Brain microvascular endothelial cell (primary cell): ENCODE measurements at regions not wholly inside any gene's neighbourhood (a gene's known extent, or its start where the extent isn't known, plus 50 kb on each side); places are given as distances from the start of the nearest gene placed in this dataset.
"Not testable (repeated sequence)": the region's sequence is repeated elsewhere in the genome, so short reads cannot be mapped to it uniquely, and the experiment has no call there.

Experiments used
- DNase-seq: peaks from one replicate; pipeline ENCODE4 v3.0.0-alpha.2; 2020
- H3K27ac ChIP-seq: fragments of 250-450 bp; sonication (Bioruptor Pico); 2 replicates; pipeline ENCODE4 v1.5.1; 2020; ENCODE audit warnings: mild to moderate bottlenecking, moderate library complexity
- H3K27me3 ChIP-seq: fragments of 250-450 bp; sonication (Bioruptor Pico); replicated peaks from 2 replicates; pipeline ENCODE4 v1.5.1; 2020; ENCODE audit warnings: mild to moderate bottlenecking
- H3K36me3 ChIP-seq: fragments of 250-450 bp; sonication (Bioruptor Pico); replicated peaks from 2 replicates; pipeline ENCODE4 v1.5.1; 2020; ENCODE audit warnings: mild to moderate bottlenecking
- H3K4me3 ChIP-seq: 2 replicates; pipeline ENCODE4 v1.5.1; 2011; ENCODE audit warnings: low read depth, mild to moderate bottlenecking, control low read depth, low read length, moderate library complexity
- in situ Hi-C: cut with HindIII; loops from 2 replicates; pipeline ENCODE4 v1.10.0; 2017; ENCODE audit warnings: low sequenced_read_pairs, low pct_ligation_motif_present
- TF ChIP-seq, protein P1 (sequence below): IDR thresholded peaks from 2 replicates; pipeline ENCODE4 v1.5.1; 2011; ENCODE audit warnings: low read depth, mild to moderate bottlenecking, moderate library complexity, low read length, control low read depth, inconsistent platforms; ENCODE audit errors: missing control alignments

DNA sequence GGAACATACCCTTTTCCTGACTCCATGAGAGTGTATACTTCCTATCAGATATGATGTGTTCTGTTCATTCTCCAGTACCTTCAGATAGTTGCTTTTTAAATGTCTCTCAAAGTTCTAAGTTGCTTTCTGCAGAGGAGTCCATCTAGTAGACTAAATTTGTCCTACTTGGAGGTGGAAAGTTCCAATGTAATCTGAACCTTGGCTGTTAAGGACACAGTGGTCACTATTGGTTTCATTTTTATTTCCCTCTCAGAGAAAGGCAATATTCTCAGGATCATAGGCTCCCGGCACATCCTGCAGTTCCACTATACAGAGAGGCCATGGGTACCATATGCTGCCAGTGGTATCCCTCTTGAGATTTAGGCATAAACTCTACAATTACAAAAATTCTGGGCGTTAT is 634.6 kb downstream of the LRRC70 start:
- no peaks in the 10 kb centered on the region for H3K27me3 ChIP-seq
- TF ChIP-seq, protein P1, sequence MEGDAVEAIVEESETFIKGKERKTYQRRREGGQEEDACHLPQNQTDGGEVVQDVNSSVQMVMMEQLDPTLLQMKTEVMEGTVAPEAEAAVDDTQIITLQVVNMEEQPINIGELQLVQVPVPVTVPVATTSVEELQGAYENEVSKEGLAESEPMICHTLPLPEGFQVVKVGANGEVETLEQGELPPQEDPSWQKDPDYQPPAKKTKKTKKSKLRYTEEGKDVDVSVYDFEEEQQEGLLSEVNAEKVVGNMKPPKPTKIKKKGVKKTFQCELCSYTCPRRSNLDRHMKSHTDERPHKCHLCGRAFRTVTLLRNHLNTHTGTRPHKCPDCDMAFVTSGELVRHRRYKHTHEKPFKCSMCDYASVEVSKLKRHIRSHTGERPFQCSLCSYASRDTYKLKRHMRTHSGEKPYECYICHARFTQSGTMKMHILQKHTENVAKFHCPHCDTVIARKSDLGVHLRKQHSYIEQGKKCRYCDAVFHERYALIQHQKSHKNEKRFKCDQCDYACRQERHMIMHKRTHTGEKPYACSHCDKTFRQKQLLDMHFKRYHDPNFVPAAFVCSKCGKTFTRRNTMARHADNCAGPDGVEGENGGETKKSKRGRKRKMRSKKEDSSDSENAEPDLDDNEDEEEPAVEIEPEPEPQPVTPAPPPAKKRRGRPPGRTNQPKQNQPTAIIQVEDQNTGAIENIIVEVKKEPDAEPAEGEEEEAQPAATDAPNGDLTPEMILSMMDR, result no peak
- in situ Hi-C loops, result no loop called here
- no peak overlapping the region for H3K27ac ChIP-seq
- H3K4me3 ChIP-seq, result no peak overlapping the region
- no peak for DNase-seq
- no peaks in the 10 kb centered on the region for H3K36me3 ChIP-seq

DNA sequence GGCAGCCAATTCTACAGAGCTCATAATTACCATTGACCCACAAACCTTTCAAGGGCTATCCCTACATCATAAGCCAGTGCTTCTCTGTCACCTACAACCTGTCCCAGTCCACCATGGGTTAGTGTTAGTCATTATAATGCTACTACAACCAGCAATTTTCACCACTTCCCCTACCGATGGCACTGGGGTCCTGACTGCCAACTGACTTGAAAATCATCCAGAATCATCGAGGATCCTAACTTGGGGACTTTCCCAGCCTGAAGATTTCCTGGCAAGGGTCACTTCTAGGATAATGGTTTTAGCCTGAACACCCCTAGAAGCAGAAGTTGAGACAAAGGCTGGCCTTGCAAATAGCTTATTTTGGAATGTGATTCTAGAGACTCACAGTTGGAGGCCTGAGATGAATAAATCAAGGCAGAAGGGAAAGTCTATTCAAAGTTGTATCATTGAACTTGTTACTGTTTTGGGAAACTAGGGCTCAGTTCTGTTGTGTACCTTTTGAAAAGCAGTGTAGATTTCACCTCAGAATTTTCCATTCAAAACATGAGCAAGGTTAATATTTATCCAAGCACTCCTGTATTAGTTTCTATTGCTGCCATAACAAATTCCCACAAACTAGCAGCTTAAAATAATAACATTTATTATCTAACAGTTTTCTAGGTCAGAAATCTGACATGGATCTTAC is 633.0 kb downstream of the LRRC70 start:
- no peak for DNase-seq
- Histone ChIP-seq H3K27ac (no peak overlapping the region), H3K4me3 (no peak overlapping the region), H3K27me3 (no peaks in the 10 kb centered on the region), H3K36me3 (no peaks in the 10 kb centered on the region)
- TF ChIP-seq, protein P1, result no peak
- in situ Hi-C loops, result no loop called here

DNA sequence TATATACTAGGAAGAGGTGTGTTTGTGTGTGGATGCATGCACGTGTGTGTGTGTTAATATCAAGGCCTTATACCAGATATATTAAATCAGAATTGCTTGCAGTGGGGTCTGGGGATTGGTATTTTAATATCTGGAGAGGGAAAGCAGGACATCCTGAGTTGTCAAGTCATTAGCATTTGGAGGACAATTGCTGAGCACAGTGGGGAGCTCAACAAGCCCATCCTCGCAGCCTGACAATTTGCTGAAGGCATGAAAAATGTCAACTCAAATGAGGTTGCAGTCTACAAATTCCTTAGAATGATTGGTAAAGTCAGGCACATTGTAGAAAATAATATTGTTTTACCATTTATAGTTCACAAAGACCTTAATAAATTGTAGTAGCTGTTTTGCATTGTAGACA is 627.4 kb downstream of the LRRC70 start:
- DNase-seq, result no peak
- Histone ChIP-seq H3K4me3 (no peak overlapping the region), H3K27ac (no peak overlapping the region), H3K36me3 (no peaks in the 10 kb centered on the region), H3K27me3 (no peaks in the 10 kb centered on the region)
- in situ Hi-C loops, result no loop called here
- TF ChIP-seq, protein P1, result no peak

DNA sequence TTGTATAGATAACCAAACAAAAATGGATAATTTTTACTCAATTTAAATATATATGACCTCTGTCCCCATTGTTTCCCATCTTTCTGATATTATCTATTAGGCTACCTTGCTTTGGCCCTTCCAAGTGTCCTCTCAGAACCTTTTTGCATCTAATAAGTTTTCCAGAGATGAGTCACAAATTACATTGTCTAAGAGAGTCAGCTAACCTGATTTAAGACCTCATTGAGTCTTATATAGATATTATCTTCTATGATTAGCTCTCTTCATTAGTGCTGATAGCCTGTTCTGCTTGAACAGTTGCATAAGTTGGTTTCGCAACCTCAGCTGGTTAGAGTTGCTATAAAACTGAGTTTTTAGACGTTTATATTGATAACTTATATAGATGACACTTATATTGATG is 623.1 kb downstream of the LRRC70 start:
- Histone ChIP-seq H3K36me3 (no peaks in the 10 kb centered on the region), H3K4me3 (no peak overlapping the region), H3K27me3 (no peaks in the 10 kb centered on the region), H3K27ac (no peak overlapping the region)
- in situ Hi-C loops, result no loop called here
- TF ChIP-seq, protein P1, result no peak
- DNase-seq, result no peak

DNA sequence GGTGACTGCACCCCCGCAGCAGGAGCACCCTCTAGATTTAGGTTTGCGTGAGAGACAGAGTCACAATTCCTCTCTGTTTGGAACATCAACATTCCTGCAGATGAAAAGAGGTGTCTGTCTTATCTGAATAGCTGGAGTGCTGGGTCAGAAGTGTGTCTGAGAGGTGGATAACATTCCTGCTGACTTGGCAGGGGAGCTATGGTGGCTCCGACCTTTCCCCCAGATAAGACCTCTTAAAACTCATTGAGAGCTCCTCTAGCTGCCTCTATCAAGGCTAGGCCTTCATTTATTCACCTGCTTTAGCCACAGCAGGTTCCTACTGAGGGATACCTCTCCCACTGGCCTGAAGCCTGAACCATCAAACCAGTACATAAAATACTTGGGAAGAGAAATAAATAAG is 615.5 kb downstream of the LRRC70 start:
- Histone ChIP-seq H3K27me3 (no peaks in the 10 kb centered on the region), H3K36me3 (no peaks in the 10 kb centered on the region), H3K27ac (no peak overlapping the region), H3K4me3 (no peak overlapping the region)
- DNase-seq, result no peak
- TF ChIP-seq, protein P1, result no peak
- in situ Hi-C loops, result no loop called here

DNA sequence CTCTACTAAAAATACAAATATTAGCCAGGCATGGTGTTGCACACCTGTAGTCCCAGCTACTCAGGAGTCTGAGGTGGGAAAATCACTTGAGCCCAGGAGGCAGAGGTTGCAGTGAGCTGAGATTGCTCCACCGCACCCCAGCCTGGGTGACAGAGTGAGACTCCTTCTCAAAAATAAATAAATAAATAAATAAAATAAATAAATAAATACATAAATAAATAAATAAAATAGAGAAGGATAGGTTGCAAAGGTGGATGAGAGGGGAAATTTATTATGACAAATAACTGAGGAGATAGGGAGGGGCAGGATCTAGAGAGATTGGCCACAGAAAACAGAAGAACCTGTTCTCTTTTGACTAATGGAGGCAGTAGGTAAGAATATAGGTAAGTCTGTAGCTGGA is 601.6 kb downstream of the LRRC70 start:
- H3K27me3 ChIP-seq, H3K4me3 ChIP-seq, in situ Hi-C loops, DNase-seq, H3K27ac ChIP-seq, H3K36me3 ChIP-seq: not testable (repeated sequence)
